Kidney capillary endothelial cell (primary cell): ENCODE measurements at regions not wholly inside any gene's neighbourhood (a gene's known extent, or its start where the extent isn't known, plus 50 kb on each side); places are given as distances from the start of the nearest gene placed in this dataset.
"Not testable (repeated sequence)": the region's sequence is repeated elsewhere in the genome, so short reads cannot be mapped to it uniquely, and the experiment has no call there.

Experiments
- DNase-seq: peaks from one replicate; pipeline ENCODE4 v3.0.0-alpha.2; 2018; ENCODE audit warnings: low spot score

- DNase-seq: not testable (repeated sequence)
These were observed 129.7 kb upstream of the DAAM1 start for GRCh38 chr14:59058776-59059175.

- DNase-seq: no peak
These were observed 127.6 kb upstream of the DAAM1 start for GRCh38 chr14:59060841-59061240.

GRCh38 chr14:59061292-59061691 is 127.2 kb upstream of the DAAM1 start:
- no peak for DNase-seq

GRCh38 chr14:59063259-59063658 is 125.2 kb upstream of the DAAM1 start:
- DNase-seq: no peak

GRCh38 chr14:59067127-59067894 is 121.2 kb upstream of the DAAM1 start:
- DNase-seq: peak; percentile 8

GRCh38 chr14:59069163-59069854 is 119.2 kb upstream of the DAAM1 start:
- no peak for DNase-seq

- no peak for DNase-seq
These were observed 113.0 kb upstream of the DAAM1 start for GRCh38 chr14:59075506-59075905.

- no peak for DNase-seq
These were observed 106.7 kb upstream of the DAAM1 start for GRCh38 chr14:59081720-59082119.

- DNase-seq: no peak
These were observed 103.2 kb upstream of the DAAM1 start for GRCh38 chr14:59085207-59085739.

GRCh38 chr14:59086241-59086882 is 102.1 kb upstream of the DAAM1 start:
- DNase-seq: no peak

- DNase-seq: no peak
These were observed 101.2 kb upstream of the DAAM1 start for GRCh38 chr14:59087240-59087639.

GRCh38 chr14:59087711-59088110 is 100.8 kb upstream of the DAAM1 start:
- DNase-seq: no peak

GRCh38 chr14:59090572-59090971 is 97.9 kb upstream of the DAAM1 start:
- DNase-seq: no peak

- DNase-seq: no peak
These were observed 97.1 kb upstream of the DAAM1 start for GRCh38 chr14:59091404-59091803.

GRCh38 chr14:59091976-59092375 is 96.5 kb upstream of the DAAM1 start:
- DNase-seq: no peak

- DNase-seq: no peak
These were observed 94.6 kb upstream of the DAAM1 start for GRCh38 chr14:59093902-59094301.

GRCh38 chr14:59096303-59096702 is 92.2 kb upstream of the DAAM1 start:
- no peak for DNase-seq

GRCh38 chr14:59097681-59098080 is 90.8 kb upstream of the DAAM1 start:
- no peak for DNase-seq

GRCh38 chr14:59098377-59098776 is 90.1 kb upstream of the DAAM1 start:
- DNase-seq: no peak

GRCh38 chr14:59100205-59100604 is 88.3 kb upstream of the DAAM1 start:
- no peak for DNase-seq

- no peak for DNase-seq
These were observed 87.0 kb upstream of the DAAM1 start for GRCh38 chr14:59101476-59101875.

- no peak for DNase-seq
These were observed 85.1 kb upstream of the DAAM1 start for GRCh38 chr14:59103396-59103795.

GRCh38 chr14:59107819-59108218 is 80.6 kb upstream of the DAAM1 start:
- DNase-seq: no peak
